ENCODE measurements at regions not wholly inside any gene's neighbourhood (a gene's known extent, or its start where the extent isn't known, plus 50 kb on each side); places are given as distances from the start of the nearest gene placed in this dataset.

GRCh38 chr19:28213470-28214082 lies 999.4 kb downstream of the UQCRFS1 start:
- Histone ChIP-seq H2AFZ (ENCODE audit: low read length) (no peak overlapping the region), H3K4me2 (ENCODE audit: insufficient read depth, insufficient read length, low read length) (no peak overlapping the region)

More at GRCh38 chr19:28213470-28214082, 999.4 kb downstream of the UQCRFS1 start:
- H4K91ac ChIP-seq (ENCODE audit: insufficient read length, low read depth, low read length) = no peak overlapping the region
- no peak overlapping the region for H4K5ac ChIP-seq (ENCODE audit: insufficient read length, low read depth, low read length)
- H3T11ph ChIP-seq (ENCODE audit: low read length) = no peak overlapping the region
- H3K9me3 ChIP-seq (ENCODE audit: control insufficient read depth, low read depth, low read length) = no peaks in the 10 kb centered on the region
- TF ChIP-seq CTCF (conservative IDR thresholded peaks at IDR 0.05) = no peak
- Mint-ChIP-seq H3K36me3 (ENCODE audit: insufficient read depth in 1 of 3, low read depth in 3 of 3) (no peaks in the 10 kb centered on the region), H3K27ac (no peak overlapping the region; a peak in 1 of 7 replicates), H3K27me3 (ENCODE audit: low read depth) (peaks cover 1% of the 10 kb centered on the region), H3K4me1 (peaks cover 29 to 31% of the 10 kb centered on the region in 2 experiments), H3K9me3 (no peaks in the 10 kb centered on the region; a peak in 1 of 5 replicates), H3K4me3 (no peak overlapping the region)
- H3K4ac ChIP-seq (ENCODE audit: low read depth, low read length) = no peak overlapping the region
- H2BK12ac ChIP-seq (ENCODE audit: insufficient read length, low read depth, low read length) = no peak overlapping the region
- H2BK5ac ChIP-seq (ENCODE audit: insufficient read length, low read length) = no peak overlapping the region
- H2AK5ac ChIP-seq (ENCODE audit: insufficient read length, low read length) = no peak overlapping the region
- no peak overlapping the region for H2BK15ac ChIP-seq (ENCODE audit: low read depth, low read length)
- H3K23ac ChIP-seq (ENCODE audit: insufficient read length, low read depth, low read length) = no peak overlapping the region
- H4K8ac ChIP-seq (replicated peaks; ENCODE audit: insufficient read length, low read depth, low read length) = no peak overlapping the region
- H3K9ac ChIP-seq (ENCODE audit: extremely low read depth, insufficient read length, low read length) = no peak overlapping the region
- no peak overlapping the region for H3K18ac ChIP-seq (ENCODE audit: insufficient read length, low read depth, low read length)
- no peak overlapping the region for H3K14ac ChIP-seq (ENCODE audit: insufficient read depth, low read length)
- no CpG with 5 or more reads among the region's 6 CpGs for WGBS (ENCODE audit: extremely low coverage, insufficient read length, low lambda C conversion rate)
- no peak overlapping the region for H3K56ac ChIP-seq (ENCODE audit: insufficient read length, low read depth, low read length)
- H2BK20ac ChIP-seq (ENCODE audit: low read depth, low read length, poor library complexity, severe bottlenecking) = no peak overlapping the region
- no peaks in the 10 kb centered on the region for H3K79me2 ChIP-seq (ENCODE audit: insufficient read depth, low read length)
- DNase-seq = no peak
- H3K4me1 ChIP-seq (ENCODE audit: insufficient read depth, low read length) = peaks cover 3% of the 10 kb centered on the region; the same call in 1 of the 2 replicates
- peaks cover 2% of the 10 kb centered on the region; the same call in 1 of the 2 replicates for H3K27me3 ChIP-seq (ENCODE audit: insufficient read depth, low read length)
- no peak overlapping the region for H2BK120ac ChIP-seq (ENCODE audit: low read depth, low read length, poor library complexity, severe bottlenecking)
- H4K20me1 ChIP-seq (ENCODE audit: control insufficient read depth, insufficient read depth, insufficient read length) = no peaks in the 10 kb centered on the region
- no peak overlapping the region for H3K27ac ChIP-seq (ENCODE audit: insufficient read length, low read depth, low read length)
- no peaks in the 10 kb centered on the region for H3K79me1 ChIP-seq (ENCODE audit: insufficient read depth, low read depth, low read length, poor library complexity, severe bottlenecking)
- H3K23me2 ChIP-seq (ENCODE audit: insufficient read length, low read depth, low read length, poor library complexity, severe bottlenecking) = no peaks in the 10 kb centered on the region
